ENCODE measurements at regions not wholly inside any gene's neighbourhood (a gene's known extent, or its start where the extent isn't known, plus 50 kb on each side); places are given as distances from the start of the nearest gene placed in this dataset.
A peak's percentile ranks its signal among the peaks of the same experiment; 100 is the strongest.

GRCh38 chr4:92175250-92175649 lies 128.5 kb upstream of the GRID2 start:
- H4K12ac ChIP-seq (ENCODE audit: low read depth, low read length) = no peak overlapping the region
- H3K4me2 ChIP-seq (ENCODE audit: low read length) = no peak overlapping the region
- no peak overlapping the region for H3K18ac ChIP-seq (ENCODE audit: low read length)
- H3K4me3 ChIP-seq (ENCODE audit: low read depth, low read length) = no peak overlapping the region
- no peak for DNase-seq
- no peak overlapping the region for H2BK12ac ChIP-seq (ENCODE audit: low read length)
- H3K9ac ChIP-seq (ENCODE audit: low read length) = no peak overlapping the region
- no peak overlapping the region for H3K27ac ChIP-seq (ENCODE audit: low read depth, low read length)
- H4K91ac ChIP-seq (ENCODE audit: low read depth, low read length) = no peak overlapping the region
- H4K8ac ChIP-seq (ENCODE audit: low read depth, low read length) = no peak overlapping the region
- H3K36me3 ChIP-seq (ENCODE audit: control insufficient read depth in 1 of 2, insufficient read depth in 2 of 2, low read length in 2 of 2) = no peaks in the 10 kb centered on the region
- WGBS (ENCODE audit: extremely low coverage, insufficient coverage, insufficient read length) = no CpG with 5 or more reads among the region's 1 CpG
- no peaks in the 10 kb centered on the region for H3K79me1 ChIP-seq (ENCODE audit: low read length)
- no peak overlapping the region for H2AFZ ChIP-seq (ENCODE audit: insufficient read depth, low read length, poor library complexity)
- no peaks in the 10 kb centered on the region for H3K9me3 ChIP-seq (ENCODE audit: insufficient read depth, low read depth, low read length)
- H3K14ac ChIP-seq (ENCODE audit: low read length) = no peak overlapping the region
- H3K4ac ChIP-seq (ENCODE audit: low read depth, low read length) = no peak overlapping the region
- H3K79me2 ChIP-seq (ENCODE audit: control insufficient read depth, insufficient read depth, low read length, poor library complexity) = no peaks in the 10 kb centered on the region
- H3K23ac ChIP-seq (ENCODE audit: low read length) = no peak overlapping the region
- no peaks in the 10 kb centered on the region for H3K4me1 ChIP-seq (ENCODE audit: control insufficient read depth in 1 of 2, insufficient read depth in 2 of 2, low read length in 2 of 2)
- H2AK5ac ChIP-seq (ENCODE audit: low read length) = no peak overlapping the region
- no peaks in the 10 kb centered on the region for H3K27me3 ChIP-seq (ENCODE audit: insufficient read depth, low read length)
- H2BK120ac ChIP-seq (ENCODE audit: insufficient read depth, low read length, poor library complexity) = no peak overlapping the region
- no peak overlapping the region for H2BK5ac ChIP-seq (ENCODE audit: low read depth, low read length, poor library complexity)

GRCh38 chr4:92182006-92182735 lies 121.6 kb upstream of the GRID2 start:
- no peak overlapping the region for H4K8ac ChIP-seq (ENCODE audit: low read depth, low read length)
- H3K36me3 ChIP-seq (ENCODE audit: control insufficient read depth in 1 of 2, insufficient read depth in 2 of 2, low read length in 2 of 2) = peaks cover 0 to 2% of the 10 kb centered on the region in 2 experiments
- no peak overlapping the region for H2BK120ac ChIP-seq (ENCODE audit: insufficient read depth, low read length, poor library complexity)
- H2BK5ac ChIP-seq (ENCODE audit: low read depth, low read length, poor library complexity) = no peak overlapping the region
- H3K4me3 ChIP-seq (ENCODE audit: low read depth, low read length) = peak overlapping the region; percentile 32
- H4K91ac ChIP-seq (ENCODE audit: low read depth, low read length) = no peak overlapping the region
- peaks cover 3% of the 10 kb centered on the region for H3K9me3 ChIP-seq (ENCODE audit: insufficient read depth, low read depth, low read length)
- WGBS (ENCODE audit: extremely low coverage, insufficient coverage, insufficient read length) = no CpG with 5 or more reads among the region's 36 CpGs
- H3K14ac ChIP-seq (ENCODE audit: low read length) = no peak overlapping the region
- H3K4ac ChIP-seq (ENCODE audit: low read depth, low read length) = no peak overlapping the region
- H3K18ac ChIP-seq (ENCODE audit: low read length) = no peak overlapping the region
- no peak overlapping the region for H3K9ac ChIP-seq (ENCODE audit: low read length)
- no peaks in the 10 kb centered on the region for H3K4me1 ChIP-seq (ENCODE audit: control insufficient read depth in 1 of 2, insufficient read depth in 2 of 2, low read length in 2 of 2)
- no peak overlapping the region for H3K23ac ChIP-seq (ENCODE audit: low read length)
- H3K27ac ChIP-seq (ENCODE audit: low read depth, low read length) = no peak overlapping the region
- no peaks in the 10 kb centered on the region for H3K79me2 ChIP-seq (ENCODE audit: control insufficient read depth, insufficient read depth, low read length, poor library complexity)
- no peak overlapping the region for H3K4me2 ChIP-seq (ENCODE audit: low read length)
- no peak for DNase-seq
- H2BK12ac ChIP-seq (ENCODE audit: low read length) = no peak overlapping the region
- H2AFZ ChIP-seq (ENCODE audit: insufficient read depth, low read length, poor library complexity) = no peak overlapping the region
- H4K12ac ChIP-seq (ENCODE audit: low read depth, low read length) = no peak overlapping the region
- no peaks in the 10 kb centered on the region for H3K79me1 ChIP-seq (ENCODE audit: low read length)
- no peaks in the 10 kb centered on the region for H3K27me3 ChIP-seq (ENCODE audit: insufficient read depth, low read length)
- H2AK5ac ChIP-seq (ENCODE audit: low read length) = no peak overlapping the region

- no peak overlapping the region for H2AK5ac ChIP-seq (ENCODE audit: low read length)
- no peak overlapping the region for H3K27ac ChIP-seq (ENCODE audit: low read depth, low read length)
- H2AFZ ChIP-seq (ENCODE audit: insufficient read depth, low read length, poor library complexity) = no peak overlapping the region
- H2BK120ac ChIP-seq (ENCODE audit: insufficient read depth, low read length, poor library complexity) = no peak overlapping the region
- H2BK5ac ChIP-seq (ENCODE audit: low read depth, low read length, poor library complexity) = no peak overlapping the region
- H3K4me1 ChIP-seq (ENCODE audit: control insufficient read depth in 1 of 2, insufficient read depth in 2 of 2, low read length in 2 of 2) = no peaks in the 10 kb centered on the region
- H2BK12ac ChIP-seq (ENCODE audit: low read length) = no peak overlapping the region
- no peak overlapping the region for H3K23ac ChIP-seq (ENCODE audit: low read length)
- no peaks in the 10 kb centered on the region for H3K79me2 ChIP-seq (ENCODE audit: control insufficient read depth, insufficient read depth, low read length, poor library complexity)
- H3K36me3 ChIP-seq (ENCODE audit: control insufficient read depth in 1 of 2, insufficient read depth in 2 of 2, low read length in 2 of 2) = peaks cover 0 to 2% of the 10 kb centered on the region in 2 experiments
- no peak overlapping the region for H4K12ac ChIP-seq (ENCODE audit: low read depth, low read length)
- H4K8ac ChIP-seq (ENCODE audit: low read depth, low read length) = no peak overlapping the region
- H3K27me3 ChIP-seq (ENCODE audit: insufficient read depth, low read length) = no peaks in the 10 kb centered on the region
- no peak overlapping the region for H4K91ac ChIP-seq (ENCODE audit: low read depth, low read length)
- H3K4ac ChIP-seq (ENCODE audit: low read depth, low read length) = no peak overlapping the region
- no peak overlapping the region for H3K18ac ChIP-seq (ENCODE audit: low read length)
- H3K4me3 ChIP-seq (ENCODE audit: low read depth, low read length) = peak overlapping the region; percentile 32
- no peak overlapping the region for H3K4me2 ChIP-seq (ENCODE audit: low read length)
- H3K9me3 ChIP-seq (ENCODE audit: insufficient read depth, low read depth, low read length) = peaks cover 3% of the 10 kb centered on the region
- no CpG with 5 or more reads among the region's 33 CpGs for WGBS (ENCODE audit: extremely low coverage, insufficient coverage, insufficient read length)
- H3K9ac ChIP-seq (ENCODE audit: low read length) = no peak overlapping the region
- no peaks in the 10 kb centered on the region for H3K79me1 ChIP-seq (ENCODE audit: low read length)
- no peak overlapping the region for H3K14ac ChIP-seq (ENCODE audit: low read length)
- DNase-seq = no peak
These were observed 120.9 kb upstream of the GRID2 start for GRCh38 chr4:92182736-92183407.

GRCh38 chr4:92183825-92184224 lies 119.9 kb upstream of the GRID2 start:
- Histone ChIP-seq H3K23ac (ENCODE audit: low read length) (no peak overlapping the region), H3K27ac (ENCODE audit: low read depth, low read length) (no peak overlapping the region)
- WGBS (ENCODE audit: extremely low coverage, insufficient coverage, insufficient read length) = no CpG with 5 or more reads among the region's 13 CpGs

More at GRCh38 chr4:92183825-92184224, 119.9 kb upstream of the GRID2 start:
- DNase-seq = no peak
- Histone ChIP-seq H2BK120ac (ENCODE audit: insufficient read depth, low read length, poor library complexity) (no peak overlapping the region), H3K4me2 (ENCODE audit: low read length) (no peak overlapping the region), H3K18ac (ENCODE audit: low read length) (no peak overlapping the region), H3K4me3 (ENCODE audit: low read depth, low read length) (no peak overlapping the region), H2BK12ac (ENCODE audit: low read length) (no peak overlapping the region), H3K36me3 (ENCODE audit: control insufficient read depth in 1 of 2, insufficient read depth in 2 of 2, low read length in 2 of 2) (peaks cover 0 to 2% of the 10 kb centered on the region in 2 experiments), H3K4me1 (ENCODE audit: control insufficient read depth in 1 of 2, insufficient read depth in 2 of 2, low read length in 2 of 2) (no peaks in the 10 kb centered on the region), H3K9me3 (ENCODE audit: insufficient read depth, low read depth, low read length) (peaks cover 3% of the 10 kb centered on the region), H2AFZ (ENCODE audit: insufficient read depth, low read length, poor library complexity) (no peak overlapping the region), H2AK5ac (ENCODE audit: low read length) (no peak overlapping the region), H4K12ac (ENCODE audit: low read depth, low read length) (no peak overlapping the region), H3K79me1 (ENCODE audit: low read length) (no peaks in the 10 kb centered on the region), H4K91ac (ENCODE audit: low read depth, low read length) (no peak overlapping the region), H3K79me2 (ENCODE audit: control insufficient read depth, insufficient read depth, low read length, poor library complexity) (no peaks in the 10 kb centered on the region), H2BK5ac (ENCODE audit: low read depth, low read length, poor library complexity) (no peak overlapping the region), H3K27me3 (ENCODE audit: insufficient read depth, low read length) (no peaks in the 10 kb centered on the region), H4K8ac (ENCODE audit: low read depth, low read length) (no peak overlapping the region), H3K14ac (ENCODE audit: low read length) (no peak overlapping the region), H3K9ac (ENCODE audit: low read length) (no peak overlapping the region), H3K4ac (ENCODE audit: low read depth, low read length) (no peak overlapping the region)
